KMS-11 (cell line): ENCODE measurements at regions not wholly inside any gene's neighbourhood (a gene's known extent, or its start where the extent isn't known, plus 50 kb on each side); places are given as distances from the start of the nearest gene placed in this dataset.

Source experiments
- H2AFZ ChIP-seq: fragments of 200-600 bp; sonication (generic); 2 replicates; pipeline ENCODE4 v1.6.1; 2016; ENCODE audit warnings: antibody characterized with exemption, mixed run types, low read depth
- H3K27ac ChIP-seq: fragments of 200-600 bp; sonication (generic); 2 replicates; pipeline ENCODE4 v1.6.1; 2016; ENCODE audit warnings: mild to moderate bottlenecking, mixed run types
- H3K27me3 ChIP-seq: fragments of 200-600 bp; sonication (generic); 2 replicates; pipeline ENCODE4 v1.6.1; 2017; ENCODE audit warnings: mild to moderate bottlenecking, low read depth, mixed run types, moderate library complexity; ENCODE audit not compliant: insufficient read depth
- H3K36me3 ChIP-seq: fragments of 200-600 bp; sonication (generic); 2 replicates; pipeline ENCODE4 v1.6.1; 2017; ENCODE audit warnings: mild to moderate bottlenecking, mixed run types; ENCODE audit not compliant: insufficient read depth
- H3K4me1 ChIP-seq: fragments of 200-600 bp; sonication (generic); 2 replicates; pipeline ENCODE4 v1.6.1; 2016; ENCODE audit warnings: mild to moderate bottlenecking, low read depth, mixed run types; ENCODE audit not compliant: poor library complexity, severe bottlenecking
- H3K4me2 ChIP-seq: fragments of 200-600 bp; sonication (generic); 2 replicates; pipeline ENCODE4 v1.7.0; 2016; ENCODE audit warnings: mild to moderate bottlenecking, mixed run types
- H3K4me3 ChIP-seq: fragments of 200-600 bp; sonication (generic); IDR thresholded peaks from 2 replicates; pipeline ENCODE4 v1.6.1; 2017; ENCODE audit warnings: low read depth, low read length, mixed read lengths; ENCODE audit not compliant: insufficient read depth
- H3K79me2 ChIP-seq: fragments of 200-600 bp; sonication (generic); 2 replicates; pipeline ENCODE4 v1.6.1; 2016; ENCODE audit warnings: low read depth, mixed run types; ENCODE audit not compliant: insufficient read depth
- H3K9ac ChIP-seq: fragments of 200-600 bp; sonication (generic); 2 replicates; pipeline ENCODE4 v1.6.1; 2016; ENCODE audit warnings: mild to moderate bottlenecking, mixed run types
- H4K20me1 ChIP-seq: fragments of 200-600 bp; sonication (generic); 2 replicates; pipeline ENCODE4 v1.6.1; 2016; ENCODE audit warnings: mild to moderate bottlenecking, mixed run types; ENCODE audit not compliant: insufficient read depth
- TF ChIP-seq, protein P1 (sequence below): fragments of 200-600 bp; sonication (generic); conservative IDR thresholded peaks from 2 replicates; pipeline ENCODE4 v1.6.1; 2017; ENCODE audit warnings: low read depth, mild to moderate bottlenecking, antibody characterized with exemption, low read length, moderate library complexity, mixed read lengths

DNA sequence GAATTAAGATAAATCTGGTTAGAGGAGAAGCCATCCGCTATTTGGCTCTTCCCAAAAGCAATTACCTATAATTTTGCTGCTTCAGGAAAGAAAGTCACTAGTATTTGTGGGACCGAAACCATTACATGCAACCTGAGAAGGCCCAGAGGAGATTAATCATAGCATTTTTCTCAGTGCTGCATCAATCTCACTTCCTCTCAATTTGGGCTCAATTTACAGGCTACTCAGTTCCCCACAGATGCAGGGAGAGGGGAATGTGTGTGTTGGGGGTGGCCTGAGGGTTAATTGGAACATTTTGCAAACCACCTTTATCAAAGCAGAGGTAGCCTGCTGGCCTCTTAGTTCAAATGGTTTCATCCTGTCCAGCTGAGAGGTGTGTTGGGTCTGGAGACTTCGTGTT is 394.7 kb upstream of the ASIC2 start:
- H3K4me1 ChIP-seq: no peaks in the 10 kb centered on the region
- no peak overlapping the region for H3K4me2 ChIP-seq
- no peaks in the 10 kb centered on the region for H3K27me3 ChIP-seq
- no peak overlapping the region for H2AFZ ChIP-seq
- no peak overlapping the region for H3K4me3 ChIP-seq
- no peaks in the 10 kb centered on the region for H3K79me2 ChIP-seq
- TF ChIP-seq, protein P1, sequence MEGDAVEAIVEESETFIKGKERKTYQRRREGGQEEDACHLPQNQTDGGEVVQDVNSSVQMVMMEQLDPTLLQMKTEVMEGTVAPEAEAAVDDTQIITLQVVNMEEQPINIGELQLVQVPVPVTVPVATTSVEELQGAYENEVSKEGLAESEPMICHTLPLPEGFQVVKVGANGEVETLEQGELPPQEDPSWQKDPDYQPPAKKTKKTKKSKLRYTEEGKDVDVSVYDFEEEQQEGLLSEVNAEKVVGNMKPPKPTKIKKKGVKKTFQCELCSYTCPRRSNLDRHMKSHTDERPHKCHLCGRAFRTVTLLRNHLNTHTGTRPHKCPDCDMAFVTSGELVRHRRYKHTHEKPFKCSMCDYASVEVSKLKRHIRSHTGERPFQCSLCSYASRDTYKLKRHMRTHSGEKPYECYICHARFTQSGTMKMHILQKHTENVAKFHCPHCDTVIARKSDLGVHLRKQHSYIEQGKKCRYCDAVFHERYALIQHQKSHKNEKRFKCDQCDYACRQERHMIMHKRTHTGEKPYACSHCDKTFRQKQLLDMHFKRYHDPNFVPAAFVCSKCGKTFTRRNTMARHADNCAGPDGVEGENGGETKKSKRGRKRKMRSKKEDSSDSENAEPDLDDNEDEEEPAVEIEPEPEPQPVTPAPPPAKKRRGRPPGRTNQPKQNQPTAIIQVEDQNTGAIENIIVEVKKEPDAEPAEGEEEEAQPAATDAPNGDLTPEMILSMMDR: no peak
- H3K36me3 ChIP-seq: no peaks in the 10 kb centered on the region
- no peak overlapping the region for H3K27ac ChIP-seq
- H4K20me1 ChIP-seq: no peaks in the 10 kb centered on the region
- H3K9ac ChIP-seq: no peak overlapping the region

DNA sequence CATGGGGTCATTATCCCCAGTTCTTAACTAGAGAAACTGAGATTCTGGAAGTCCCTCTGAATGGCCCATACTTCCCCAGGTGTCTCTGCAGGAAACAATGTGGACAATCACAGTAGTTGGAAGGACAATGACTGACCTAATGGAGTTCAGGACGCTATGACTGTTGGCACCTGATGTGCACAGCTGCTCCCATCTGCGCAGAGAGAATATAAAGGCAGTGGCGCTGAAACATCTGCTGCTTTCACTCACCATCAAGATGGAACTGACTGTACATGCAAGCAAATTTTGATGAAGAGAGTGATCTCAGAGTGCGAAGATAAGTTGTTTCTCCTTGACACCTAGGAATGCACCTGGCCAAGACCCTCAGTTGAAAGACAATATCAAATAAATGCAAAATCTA is 395.7 kb upstream of the ASIC2 start:
- no peaks in the 10 kb centered on the region for H3K79me2 ChIP-seq
- no peaks in the 10 kb centered on the region for H4K20me1 ChIP-seq
- H3K4me2 ChIP-seq: no peak overlapping the region
- no peak overlapping the region for H2AFZ ChIP-seq
- H3K9ac ChIP-seq: no peak overlapping the region
- H3K36me3 ChIP-seq: no peaks in the 10 kb centered on the region
- H3K4me1 ChIP-seq: no peaks in the 10 kb centered on the region
- H3K4me3 ChIP-seq: no peak overlapping the region
- TF ChIP-seq, protein P1: no peak
- no peak overlapping the region for H3K27ac ChIP-seq
- H3K27me3 ChIP-seq: no peaks in the 10 kb centered on the region

DNA sequence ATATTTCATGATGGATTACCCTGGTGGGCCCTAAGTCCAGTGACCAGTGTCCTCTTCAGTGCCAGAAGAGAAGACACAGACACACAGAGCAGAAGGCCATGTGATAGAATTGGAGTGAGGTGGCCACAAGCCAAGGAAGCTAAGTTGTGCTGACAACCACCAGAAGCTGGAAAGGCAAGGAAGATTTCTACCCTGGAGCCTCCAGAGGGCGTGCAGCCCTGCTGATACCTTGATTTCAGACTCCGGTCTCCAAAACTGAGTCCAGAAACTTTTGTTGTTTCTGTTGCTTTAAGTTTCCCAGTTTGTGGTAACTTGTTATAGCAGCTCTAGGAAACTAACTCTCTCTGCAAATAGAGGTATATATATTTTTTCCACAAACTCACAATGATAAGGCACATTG is 396.6 kb upstream of the ASIC2 start:
- no peak overlapping the region for H3K4me3 ChIP-seq
- H3K4me1 ChIP-seq: no peaks in the 10 kb centered on the region
- no peaks in the 10 kb centered on the region for H3K27me3 ChIP-seq
- H3K4me2 ChIP-seq: no peak overlapping the region
- no peak overlapping the region for H2AFZ ChIP-seq
- no peak overlapping the region for H3K9ac ChIP-seq
- H3K79me2 ChIP-seq: no peaks in the 10 kb centered on the region
- TF ChIP-seq, protein P1: no peak
- no peak overlapping the region for H3K27ac ChIP-seq
- H4K20me1 ChIP-seq: no peaks in the 10 kb centered on the region
- no peaks in the 10 kb centered on the region for H3K36me3 ChIP-seq

DNA sequence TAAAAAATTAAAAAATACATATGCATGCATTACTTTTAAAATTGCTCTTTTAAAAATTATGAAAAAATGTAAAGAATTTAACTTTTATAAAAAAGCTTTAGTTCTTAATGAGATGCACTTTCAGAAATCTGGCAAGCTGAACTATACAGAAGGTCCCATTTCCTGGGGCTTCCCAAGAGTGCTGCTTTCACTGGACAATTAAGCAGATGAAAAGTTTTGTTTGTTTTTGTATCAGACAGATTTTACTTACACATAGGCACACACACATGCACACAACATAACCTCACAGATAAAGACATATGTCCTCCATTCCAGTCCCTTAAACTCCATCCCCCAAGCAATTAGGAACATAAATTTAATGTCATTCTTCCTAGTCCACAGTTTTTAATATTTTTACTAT is 402.3 kb upstream of the ASIC2 start:
- H3K27me3 ChIP-seq: no peaks in the 10 kb centered on the region
- H3K27ac ChIP-seq: no peak overlapping the region
- no peak overlapping the region for H3K4me3 ChIP-seq
- no peaks in the 10 kb centered on the region for H3K79me2 ChIP-seq
- TF ChIP-seq, protein P1: no peak
- no peak overlapping the region for H3K4me2 ChIP-seq
- H3K9ac ChIP-seq: no peak overlapping the region
- no peaks in the 10 kb centered on the region for H4K20me1 ChIP-seq
- H2AFZ ChIP-seq: no peak overlapping the region
- H3K4me1 ChIP-seq: no peaks in the 10 kb centered on the region
- no peaks in the 10 kb centered on the region for H3K36me3 ChIP-seq

DNA sequence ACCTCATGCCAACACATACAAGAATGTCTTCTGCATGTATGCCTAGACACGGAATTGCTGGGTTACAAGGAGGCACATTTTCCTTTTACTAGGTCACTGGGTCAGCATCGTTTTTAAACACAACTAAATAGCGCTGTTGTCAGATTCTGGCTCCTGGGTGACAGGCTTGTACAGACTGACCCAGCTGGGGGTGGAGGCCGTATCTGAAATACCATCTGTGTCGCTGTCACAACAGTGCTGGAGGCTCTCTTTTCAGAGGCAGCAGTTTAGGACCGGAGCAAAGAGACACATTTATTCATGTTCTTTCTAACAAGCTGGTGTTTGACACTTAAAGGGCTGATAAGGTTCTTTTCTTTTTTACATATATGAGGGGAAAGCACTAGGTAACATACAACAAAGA is 403.0 kb upstream of the ASIC2 start:
- H3K4me2 ChIP-seq: no peak overlapping the region
- no peaks in the 10 kb centered on the region for H3K4me1 ChIP-seq
- H3K79me2 ChIP-seq: no peaks in the 10 kb centered on the region
- no peaks in the 10 kb centered on the region for H3K36me3 ChIP-seq
- no peak overlapping the region for H3K4me3 ChIP-seq
- H3K27ac ChIP-seq: no peak overlapping the region
- H2AFZ ChIP-seq: no peak overlapping the region
- no peaks in the 10 kb centered on the region for H3K27me3 ChIP-seq
- H3K9ac ChIP-seq: no peak overlapping the region
- TF ChIP-seq, protein P1: no peak
- H4K20me1 ChIP-seq: no peaks in the 10 kb centered on the region
